ENCODE measurements at regions not wholly inside any gene's neighbourhood (a gene's known extent, or its start where the extent isn't known, plus 50 kb on each side); places are given as distances from the start of the nearest gene placed in this dataset.

- TF ChIP-seq, protein P1, sequence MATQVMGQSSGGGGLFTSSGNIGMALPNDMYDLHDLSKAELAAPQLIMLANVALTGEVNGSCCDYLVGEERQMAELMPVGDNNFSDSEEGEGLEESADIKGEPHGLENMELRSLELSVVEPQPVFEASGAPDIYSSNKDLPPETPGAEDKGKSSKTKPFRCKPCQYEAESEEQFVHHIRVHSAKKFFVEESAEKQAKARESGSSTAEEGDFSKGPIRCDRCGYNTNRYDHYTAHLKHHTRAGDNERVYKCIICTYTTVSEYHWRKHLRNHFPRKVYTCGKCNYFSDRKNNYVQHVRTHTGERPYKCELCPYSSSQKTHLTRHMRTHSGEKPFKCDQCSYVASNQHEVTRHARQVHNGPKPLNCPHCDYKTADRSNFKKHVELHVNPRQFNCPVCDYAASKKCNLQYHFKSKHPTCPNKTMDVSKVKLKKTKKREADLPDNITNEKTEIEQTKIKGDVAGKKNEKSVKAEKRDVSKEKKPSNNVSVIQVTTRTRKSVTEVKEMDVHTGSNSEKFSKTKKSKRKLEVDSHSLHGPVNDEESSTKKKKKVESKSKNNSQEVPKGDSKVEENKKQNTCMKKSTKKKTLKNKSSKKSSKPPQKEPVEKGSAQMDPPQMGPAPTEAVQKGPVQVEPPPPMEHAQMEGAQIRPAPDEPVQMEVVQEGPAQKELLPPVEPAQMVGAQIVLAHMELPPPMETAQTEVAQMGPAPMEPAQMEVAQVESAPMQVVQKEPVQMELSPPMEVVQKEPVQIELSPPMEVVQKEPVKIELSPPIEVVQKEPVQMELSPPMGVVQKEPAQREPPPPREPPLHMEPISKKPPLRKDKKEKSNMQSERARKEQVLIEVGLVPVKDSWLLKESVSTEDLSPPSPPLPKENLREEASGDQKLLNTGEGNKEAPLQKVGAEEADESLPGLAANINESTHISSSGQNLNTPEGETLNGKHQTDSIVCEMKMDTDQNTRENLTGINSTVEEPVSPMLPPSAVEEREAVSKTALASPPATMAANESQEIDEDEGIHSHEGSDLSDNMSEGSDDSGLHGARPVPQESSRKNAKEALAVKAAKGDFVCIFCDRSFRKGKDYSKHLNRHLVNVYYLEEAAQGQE (IDR thresholded peaks at IDR 0.05), result no peak
- TF ChIP-seq FOXA1 (IDR thresholded peaks at IDR 0.05) (no peak), JUND (IDR thresholded peaks at IDR 0.05) (no peak), RXRA (IDR thresholded peaks at IDR 0.05) (no peak), HNF4A (conservative IDR thresholded peaks at IDR 0.05) (no peak), EGR1 (IDR thresholded peaks at IDR 0.05; ENCODE audit: low read depth in 2 of 2) (no peak), NR2F2 (IDR thresholded peaks at IDR 0.05) (no peak)
Observed at GRCh38 chr7:16099302-16099849, 322.0 kb downstream of the CRPPA start (continued).

DNA sequence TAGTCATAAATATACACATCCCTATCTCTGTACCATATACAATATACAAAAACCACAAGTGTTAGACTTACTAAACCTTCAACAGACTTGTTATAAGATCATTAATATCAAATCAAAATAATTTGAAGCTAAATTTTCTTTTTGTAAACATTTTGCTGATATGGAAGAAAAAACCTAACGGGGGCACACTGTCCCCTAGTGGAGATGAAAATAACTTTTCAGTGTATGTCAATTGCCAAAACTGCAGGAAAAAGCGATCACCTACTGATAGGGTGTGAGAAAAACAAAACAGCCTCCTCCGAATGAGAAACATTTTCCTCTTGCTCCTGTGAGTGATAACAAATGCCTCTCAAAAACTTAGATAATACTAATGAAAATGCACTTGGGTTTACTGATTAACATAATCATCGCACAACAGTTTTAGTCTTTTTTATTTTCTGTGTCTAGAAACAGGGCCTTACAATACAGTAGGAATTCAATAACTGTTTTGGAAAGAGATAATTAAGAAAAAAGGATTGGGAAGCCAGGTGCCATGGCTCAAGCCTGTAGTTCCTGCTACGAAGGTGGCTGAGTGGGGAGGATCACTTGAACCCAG, 322.7 kb downstream of the CRPPA start:
- Histone ChIP-seq H3K4me1 (ENCODE audit: control insufficient read depth in 4 of 4, insufficient read depth in 4 of 4, low read length in 3 of 4) (no peaks in the 10 kb centered on the region), H3K4me3 (ENCODE audit: low read depth in 1 of 3, low read length in 3 of 3) (no peak overlapping the region), H3K27ac (ENCODE audit: low read depth in 1 of 2, low read length in 2 of 2) (no peak overlapping the region), H3K9me3 (ENCODE audit: control insufficient read depth in 4 of 4, low read length in 3 of 4) (no peaks in the 10 kb centered on the region), H3K9ac (ENCODE audit: low read depth in 1 of 2, low read length in 2 of 2) (no peak overlapping the region), H3K36me3 (ENCODE audit: control insufficient read depth in 4 of 4, insufficient read depth in 3 of 4, low read depth in 1 of 4, low read length in 3 of 4) (no peaks in the 10 kb centered on the region), H3K27me3 (ENCODE audit: control insufficient read depth in 4 of 4, insufficient read depth in 4 of 4, low read length in 3 of 4) (no peaks in the 10 kb centered on the region)
- no peak for DNase-seq (ENCODE audit: low spot score)
- TF ChIP-seq RAD21 (IDR thresholded peaks at IDR 0.05), result peak; percentile 62 to 64
- TF ChIP-seq RXRA (IDR thresholded peaks at IDR 0.05), result no peak
- TF ChIP-seq MAX (IDR thresholded peaks at IDR 0.05), result no peak
- TF ChIP-seq NR2F2 (IDR thresholded peaks at IDR 0.05), result no peak
- no peak for TF ChIP-seq JUND (IDR thresholded peaks at IDR 0.05)
- TF ChIP-seq, protein P2, sequence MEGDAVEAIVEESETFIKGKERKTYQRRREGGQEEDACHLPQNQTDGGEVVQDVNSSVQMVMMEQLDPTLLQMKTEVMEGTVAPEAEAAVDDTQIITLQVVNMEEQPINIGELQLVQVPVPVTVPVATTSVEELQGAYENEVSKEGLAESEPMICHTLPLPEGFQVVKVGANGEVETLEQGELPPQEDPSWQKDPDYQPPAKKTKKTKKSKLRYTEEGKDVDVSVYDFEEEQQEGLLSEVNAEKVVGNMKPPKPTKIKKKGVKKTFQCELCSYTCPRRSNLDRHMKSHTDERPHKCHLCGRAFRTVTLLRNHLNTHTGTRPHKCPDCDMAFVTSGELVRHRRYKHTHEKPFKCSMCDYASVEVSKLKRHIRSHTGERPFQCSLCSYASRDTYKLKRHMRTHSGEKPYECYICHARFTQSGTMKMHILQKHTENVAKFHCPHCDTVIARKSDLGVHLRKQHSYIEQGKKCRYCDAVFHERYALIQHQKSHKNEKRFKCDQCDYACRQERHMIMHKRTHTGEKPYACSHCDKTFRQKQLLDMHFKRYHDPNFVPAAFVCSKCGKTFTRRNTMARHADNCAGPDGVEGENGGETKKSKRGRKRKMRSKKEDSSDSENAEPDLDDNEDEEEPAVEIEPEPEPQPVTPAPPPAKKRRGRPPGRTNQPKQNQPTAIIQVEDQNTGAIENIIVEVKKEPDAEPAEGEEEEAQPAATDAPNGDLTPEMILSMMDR (IDR thresholded peaks at IDR 0.05; ENCODE audit: low read depth, low read length, missing input control), result peak; percentile 49
- 73% methylated on average over 5 of the region's 5 CpGs for WGBS

DNA sequence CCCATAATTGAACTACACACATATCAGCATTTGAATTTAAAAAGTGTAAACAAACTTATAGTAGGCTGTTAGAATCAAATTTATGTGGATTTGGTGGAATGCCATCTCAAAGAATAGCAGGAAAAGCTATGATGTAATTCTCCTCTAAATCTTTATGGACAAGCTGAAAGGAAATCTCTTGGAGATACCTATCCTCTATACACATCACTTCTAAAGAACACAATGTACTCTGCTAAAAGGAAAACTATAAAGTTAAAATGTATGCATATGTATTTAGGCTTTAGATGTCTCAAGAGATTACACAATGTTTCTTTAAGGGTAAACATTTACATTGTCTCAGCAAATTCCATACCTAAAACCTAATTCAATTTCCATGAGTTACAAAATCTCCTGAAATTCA, 323.3 kb downstream of the CRPPA start:
- Histone ChIP-seq H3K36me3 (ENCODE audit: control insufficient read depth in 4 of 4, insufficient read depth in 3 of 4, low read depth in 1 of 4, low read length in 3 of 4) (no peaks in the 10 kb centered on the region), H3K4me1 (ENCODE audit: control insufficient read depth in 4 of 4, insufficient read depth in 4 of 4, low read length in 3 of 4) (no peaks in the 10 kb centered on the region), H3K9ac (ENCODE audit: low read depth in 1 of 2, low read length in 2 of 2) (no peak overlapping the region), H3K27me3 (ENCODE audit: control insufficient read depth in 4 of 4, insufficient read depth in 4 of 4, low read length in 3 of 4) (no peaks in the 10 kb centered on the region), H3K4me3 (ENCODE audit: low read depth in 1 of 3, low read length in 3 of 3) (no peak overlapping the region), H3K27ac (ENCODE audit: low read depth in 1 of 2, low read length in 2 of 2) (no peak overlapping the region), H3K9me3 (ENCODE audit: control insufficient read depth in 4 of 4, low read length in 3 of 4) (no peaks in the 10 kb centered on the region)
- no peak for DNase-seq (ENCODE audit: low spot score)
- TF ChIP-seq TAF1 (conservative IDR thresholded peaks at IDR 0.05), result no peak
- no peak for TF ChIP-seq GABPA (IDR thresholded peaks at IDR 0.05 in 1 of 2, conservative IDR thresholded peaks at IDR 0.05 in 1 of 2)
- no peak for TF ChIP-seq JUND (IDR thresholded peaks at IDR 0.05)
- TF ChIP-seq FOXA2 (IDR thresholded peaks at IDR 0.05), result no peak
- no peak for TF ChIP-seq RXRA (IDR thresholded peaks at IDR 0.05)
- no peak for TF ChIP-seq RAD21 (IDR thresholded peaks at IDR 0.05)
- TF ChIP-seq HNF4A (conservative IDR thresholded peaks at IDR 0.05), result no peak
- TF ChIP-seq, protein P3, sequence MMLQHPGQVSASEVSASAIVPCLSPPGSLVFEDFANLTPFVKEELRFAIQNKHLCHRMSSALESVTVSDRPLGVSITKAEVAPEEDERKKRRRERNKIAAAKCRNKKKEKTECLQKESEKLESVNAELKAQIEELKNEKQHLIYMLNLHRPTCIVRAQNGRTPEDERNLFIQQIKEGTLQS (IDR thresholded peaks at IDR 0.05), result no peak
- no peak for TF ChIP-seq HNF4G (IDR thresholded peaks at IDR 0.05)
- TF ChIP-seq MAX (IDR thresholded peaks at IDR 0.05), result no peak
- no peak for TF ChIP-seq NR2F2 (IDR thresholded peaks at IDR 0.05)
- no peak for TF ChIP-seq FOXA1 (IDR thresholded peaks at IDR 0.05)
- TF ChIP-seq, protein P1 (IDR thresholded peaks at IDR 0.05), result no peak
- no peak for TF ChIP-seq EGR1 (IDR thresholded peaks at IDR 0.05; ENCODE audit: low read depth in 2 of 2)
- TF ChIP-seq ZBTB33 (IDR thresholded peaks at IDR 0.05), result no peak

Measured in liver (tissue), 8 donors.